Parathyroid adenoma (tissue), 2 donors: ENCODE measurements at regions not wholly inside any gene's neighbourhood (a gene's known extent, or its start where the extent isn't known, plus 50 kb on each side); places are given as distances from the start of the nearest gene placed in this dataset.
A peak's percentile ranks its signal among the peaks of the same experiment; 100 is the strongest.

ENCODE experiments used
- H2AFZ ChIP-seq: fragments of 300-600 bp; sonication (generic); one replicate; pipeline ENCODE4 v1.7.0; 2017; ENCODE audit warnings: antibody characterized with exemption, mild to moderate bottlenecking
- H3K27ac ChIP-seq: fragments of 300-600 bp; sonication (generic); one replicate; pipeline ENCODE4 v1.7.0; 2017
- H3K27me3 ChIP-seq: fragments of 300-600 bp; sonication (generic); one replicate; pipeline ENCODE4 v1.7.0; 2017; ENCODE audit warnings: low read length; ENCODE audit not compliant: control insufficient read depth, insufficient read depth
- H3K36me3 ChIP-seq: fragments of 300-600 bp; sonication (generic); one replicate; pipeline ENCODE4 v1.7.0; 2017; ENCODE audit warnings: low read length; ENCODE audit not compliant: control insufficient read depth, insufficient read depth
- H3K4me1 ChIP-seq: fragments of 300-600 bp; sonication (generic); one replicate; pipeline ENCODE4 v1.7.0; 2017; ENCODE audit warnings: control low read depth
- H3K4me2 ChIP-seq: fragments of 300-600 bp; sonication (generic); one replicate; pipeline ENCODE4 v1.7.0; 2017; ENCODE audit warnings: low read length
- H3K4me3 ChIP-seq: fragments of 300-600 bp; sonication (generic); one replicate; pipeline ENCODE4 v1.7.0; 2017; ENCODE audit warnings: low read depth, low read length
- H3K79me2 ChIP-seq: fragments of 300-600 bp; sonication (generic); one replicate; pipeline ENCODE4 v1.7.0; 2017; ENCODE audit warnings: control low read depth
- H3K9ac ChIP-seq: fragments of 300-600 bp; sonication (generic); one replicate; pipeline ENCODE4 v1.7.0; 2017; ENCODE audit warnings: mild to moderate bottlenecking
- H3K9me3 ChIP-seq: fragments of 300-600 bp; sonication (generic); one replicate; pipeline ENCODE4 v1.7.0; 2017; ENCODE audit warnings: low read length; ENCODE audit not compliant: control insufficient read depth
- TF ChIP-seq, protein P1 (sequence below): fragments of 300-600 bp; sonication (generic); IDR thresholded peaks from one replicate; pipeline ENCODE4 v1.7.0; 2017; ENCODE audit warnings: antibody characterized with exemption, mild to moderate bottlenecking
- donor health status: primary hyperparathyroidism.

- Histone ChIP-seq H3K4me2 (no peak overlapping the region), H2AFZ (no peak overlapping the region), H3K79me2 (no peaks in the 10 kb centered on the region), H3K4me3 (no peak overlapping the region), H3K27ac (no peak overlapping the region), H3K9me3 (no peaks in the 10 kb centered on the region), H3K27me3 (no peaks in the 10 kb centered on the region), H3K9ac (no peak overlapping the region), H3K4me1 (peaks cover 5% of the 10 kb centered on the region), H3K36me3 (no peaks in the 10 kb centered on the region)
- TF ChIP-seq, protein P1, sequence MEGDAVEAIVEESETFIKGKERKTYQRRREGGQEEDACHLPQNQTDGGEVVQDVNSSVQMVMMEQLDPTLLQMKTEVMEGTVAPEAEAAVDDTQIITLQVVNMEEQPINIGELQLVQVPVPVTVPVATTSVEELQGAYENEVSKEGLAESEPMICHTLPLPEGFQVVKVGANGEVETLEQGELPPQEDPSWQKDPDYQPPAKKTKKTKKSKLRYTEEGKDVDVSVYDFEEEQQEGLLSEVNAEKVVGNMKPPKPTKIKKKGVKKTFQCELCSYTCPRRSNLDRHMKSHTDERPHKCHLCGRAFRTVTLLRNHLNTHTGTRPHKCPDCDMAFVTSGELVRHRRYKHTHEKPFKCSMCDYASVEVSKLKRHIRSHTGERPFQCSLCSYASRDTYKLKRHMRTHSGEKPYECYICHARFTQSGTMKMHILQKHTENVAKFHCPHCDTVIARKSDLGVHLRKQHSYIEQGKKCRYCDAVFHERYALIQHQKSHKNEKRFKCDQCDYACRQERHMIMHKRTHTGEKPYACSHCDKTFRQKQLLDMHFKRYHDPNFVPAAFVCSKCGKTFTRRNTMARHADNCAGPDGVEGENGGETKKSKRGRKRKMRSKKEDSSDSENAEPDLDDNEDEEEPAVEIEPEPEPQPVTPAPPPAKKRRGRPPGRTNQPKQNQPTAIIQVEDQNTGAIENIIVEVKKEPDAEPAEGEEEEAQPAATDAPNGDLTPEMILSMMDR, result no peak
Observed at GRCh38 chr6:148169706-148170105, 172.9 kb upstream of the SASH1 start.

DNA sequence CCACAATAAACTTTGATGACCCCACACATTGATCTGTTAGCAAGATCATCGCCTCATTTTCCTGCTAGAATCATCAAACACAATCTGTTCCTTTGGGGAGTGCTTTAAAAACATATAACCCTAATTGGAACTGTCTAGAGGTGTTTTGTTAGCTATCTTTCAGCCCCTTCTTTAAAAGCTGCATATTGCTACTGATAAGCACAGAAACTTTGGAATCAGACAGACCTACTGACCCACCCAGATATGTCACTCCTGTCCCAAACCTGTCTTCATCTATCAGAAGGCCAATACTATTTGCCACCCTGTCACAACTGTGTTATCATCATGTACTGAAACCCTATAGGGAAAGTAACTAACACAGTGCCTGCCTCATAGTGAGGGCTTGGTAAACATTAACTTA, 172.4 kb upstream of the SASH1 start:
- Histone ChIP-seq H3K9me3 (no peaks in the 10 kb centered on the region), H3K4me1 (peaks cover 5% of the 10 kb centered on the region), H3K27ac (no peak overlapping the region), H3K27me3 (no peaks in the 10 kb centered on the region), H2AFZ (no peak overlapping the region), H3K36me3 (no peaks in the 10 kb centered on the region), H3K4me3 (no peak overlapping the region), H3K9ac (no peak overlapping the region), H3K4me2 (no peak overlapping the region), H3K79me2 (no peaks in the 10 kb centered on the region)
- TF ChIP-seq, protein P1, result no peak

DNA sequence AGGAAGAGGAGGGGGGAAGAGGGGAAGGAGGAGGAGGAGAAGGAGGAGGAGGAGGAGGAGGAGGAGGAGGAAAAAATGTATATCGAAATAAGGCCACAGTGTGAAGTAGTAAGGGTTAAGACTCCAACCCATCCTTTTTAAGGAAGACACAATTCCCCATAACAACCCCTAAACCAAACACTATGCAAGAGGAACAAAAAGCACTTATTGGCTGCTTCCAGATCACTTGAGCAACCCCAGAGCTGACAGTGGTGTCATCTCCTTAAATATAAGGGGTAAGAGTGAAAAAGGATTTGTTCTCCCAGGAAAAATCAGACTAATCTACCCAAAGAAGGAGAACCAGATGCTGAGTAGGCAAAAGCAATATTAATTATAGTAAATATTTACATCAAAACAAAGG, 169.1 kb upstream of the SASH1 start:
- H2AFZ ChIP-seq, result no peak overlapping the region
- no peaks in the 10 kb centered on the region for H3K79me2 ChIP-seq
- no peaks in the 10 kb centered on the region for H3K36me3 ChIP-seq
- H3K4me3 ChIP-seq, result no peak overlapping the region
- no peak overlapping the region for H3K27ac ChIP-seq
- H3K9ac ChIP-seq, result no peak overlapping the region
- no peaks in the 10 kb centered on the region for H3K9me3 ChIP-seq
- no peaks in the 10 kb centered on the region for H3K27me3 ChIP-seq
- no peak overlapping the region for H3K4me2 ChIP-seq
- peaks cover 5% of the 10 kb centered on the region for H3K4me1 ChIP-seq
- TF ChIP-seq, protein P1, result no peak

DNA sequence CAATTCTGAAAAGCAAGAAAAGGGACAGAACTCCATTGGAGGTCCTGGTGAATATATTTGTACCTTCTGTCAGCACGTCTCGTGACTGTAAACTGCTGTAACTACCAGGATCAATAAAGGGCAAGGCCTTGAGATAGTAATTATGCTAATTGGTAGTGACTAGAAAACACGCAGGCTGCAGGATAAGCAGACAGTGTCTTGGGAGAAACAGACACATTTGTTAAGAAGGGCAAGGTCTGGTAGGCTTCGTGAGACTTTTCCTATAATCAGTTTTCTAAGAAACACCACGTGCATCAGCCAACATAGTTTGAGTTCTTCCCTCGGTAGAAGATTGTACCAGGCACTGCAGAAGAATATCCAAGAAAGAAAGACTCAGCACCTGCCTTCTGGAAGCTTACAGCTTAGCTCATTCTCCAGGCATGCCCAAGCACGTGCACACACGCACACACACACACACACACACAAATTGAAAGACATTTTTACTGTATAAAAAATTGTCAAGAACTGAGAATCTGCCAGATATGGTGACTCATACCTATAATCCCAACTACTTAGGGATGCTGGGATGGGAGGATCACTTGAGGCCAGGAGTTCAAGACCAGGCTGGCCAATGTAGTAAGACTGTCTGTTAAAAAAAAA, 167.0 kb upstream of the SASH1 start:
- Histone ChIP-seq H2AFZ (no peak overlapping the region), H3K27me3 (no peaks in the 10 kb centered on the region), H3K27ac (no peak overlapping the region), H3K9ac (no peak overlapping the region), H3K9me3 (no peaks in the 10 kb centered on the region), H3K4me3 (no peak overlapping the region), H3K36me3 (no peaks in the 10 kb centered on the region), H3K4me2 (no peak overlapping the region), H3K4me1 (peaks cover 5% of the 10 kb centered on the region), H3K79me2 (no peaks in the 10 kb centered on the region)
- TF ChIP-seq, protein P1, result no peak

GRCh38 chr6:148177589-148178233, 164.9 kb upstream of the SASH1 start:
- Histone ChIP-seq H3K79me2 (no peaks in the 10 kb centered on the region), H2AFZ (no peak overlapping the region), H3K36me3 (no peaks in the 10 kb centered on the region), H3K27me3 (no peaks in the 10 kb centered on the region), H3K4me2 (no peak overlapping the region), H3K4me3 (no peak overlapping the region), H3K9ac (no peak overlapping the region), H3K27ac (no peak overlapping the region), H3K9me3 (no peaks in the 10 kb centered on the region), H3K4me1 (no peaks in the 10 kb centered on the region)
- TF ChIP-seq, protein P1, result peak; percentile 55
